Cerebellar cortex (tissue), 1 donor: ENCODE measurements at regions not wholly inside any gene's neighbourhood (a gene's known extent, or its start where the extent isn't known, plus 50 kb on each side); places are given as distances from the start of the nearest gene placed in this dataset.
A peak's percentile ranks its signal among the peaks of the same experiment; 100 is the strongest.
"Not testable (repeated sequence)": the region's sequence is repeated elsewhere in the genome, so short reads cannot be mapped to it uniquely, and the experiment has no call there.

Experiments used
- DNase-seq: peaks from one replicate; pipeline ENCODE4 v3.0.0-alpha.2; 2015; ENCODE audit warnings: low spot score

- DNase-seq, result no peak
Measured at GRCh38 chr6:97347111-97347510, 64.1 kb upstream of the MMS22L start.

- DNase-seq, result no peak
Measured at GRCh38 chr6:97361286-97361685, 78.3 kb upstream of the MMS22L start.

- DNase-seq, result no peak
Measured at GRCh38 chr6:97364327-97364726, 81.3 kb upstream of the MMS22L start.

GRCh38 chr6:97382071-97382470 lies 99.1 kb upstream of the MMS22L start:
- DNase-seq, result not testable (repeated sequence)

- DNase-seq, result no peak
Measured at GRCh38 chr6:97392735-97393134, 109.7 kb upstream of the MMS22L start.

- peak; percentile 57 for DNase-seq
Measured at GRCh38 chr6:97394160-97394748, 111.2 kb upstream of the MMS22L start.

GRCh38 chr6:97396880-97397279 lies 113.9 kb upstream of the MMS22L start:
- no peak for DNase-seq

- DNase-seq, result no peak
Measured at GRCh38 chr6:97399208-97399607, 116.2 kb upstream of the MMS22L start.

- DNase-seq, result no peak
Measured at GRCh38 chr6:97401533-97401932, 118.5 kb upstream of the MMS22L start.

GRCh38 chr6:97405818-97406409 lies 122.9 kb upstream of the MMS22L start:
- no peak for DNase-seq

GRCh38 chr6:97406633-97407032 lies 123.6 kb upstream of the MMS22L start:
- DNase-seq, result no peak

GRCh38 chr6:97411610-97412009 lies 128.6 kb upstream of the MMS22L start:
- DNase-seq, result no peak

- DNase-seq, result no peak
Measured at GRCh38 chr6:97412511-97412910, 129.5 kb upstream of the MMS22L start.

GRCh38 chr6:97422171-97422570 lies 139.2 kb upstream of the MMS22L start:
- no peak for DNase-seq

GRCh38 chr6:97423190-97423589 lies 140.2 kb upstream of the MMS22L start:
- no peak for DNase-seq

- DNase-seq, result no peak
Measured at GRCh38 chr6:97427648-97428047, 144.6 kb upstream of the MMS22L start.

GRCh38 chr6:97437087-97437486 lies 154.1 kb upstream of the MMS22L start:
- peak; percentile 25 for DNase-seq

- DNase-seq, result no peak
Measured at GRCh38 chr6:97438011-97438671, 155.1 kb upstream of the MMS22L start.

GRCh38 chr6:97440590-97441176 lies 157.7 kb upstream of the MMS22L start:
- peak; percentile 28 for DNase-seq

- no peak for DNase-seq
Measured at GRCh38 chr6:97443408-97444080, 160.5 kb upstream of the MMS22L start.

GRCh38 chr6:97445407-97445806 lies 162.4 kb upstream of the MMS22L start:
- no peak for DNase-seq

GRCh38 chr6:97449444-97449966 lies 166.5 kb upstream of the MMS22L start:
- no peak for DNase-seq
